ENCODE measurements at regions not wholly inside any gene's neighbourhood (a gene's known extent, or its start where the extent isn't known, plus 50 kb on each side); places are given as distances from the start of the nearest gene placed in this dataset.

- intact Hi-C loops (cut with DNase I), result no loop called here
- Histone ChIP-seq H3K36me3 (no peaks in the 10 kb centered on the region), H3K4me1 (peaks cover 0 to 19% (median 11%) of the 10 kb centered on the region in 9 donors), H3K4me3 (no peak overlapping the region), H3K27ac (no peak overlapping the region), H3K9me3 (peaks cover 0 to 4% (median 0%) of the 10 kb centered on the region in 11 donors), H3K27me3 (no peaks in the 10 kb centered on the region)
- no peak for ATAC-seq
- no peak for TF ChIP-seq CTCF (IDR thresholded peaks at IDR 0.05)
- 58 to 69% methylated on average over 2 of the region's 2 CpGs for WGBS, 2 donors
- no peak for DNase-seq
Measured at GRCh38 chr5:93165559-93165958, 415.5 kb downstream of the NR2F1-AS1 start.

- Histone ChIP-seq H3K4me3 (no peak overlapping the region), H3K9me3 (peaks cover 0 to 4% (median 0%) of the 10 kb centered on the region in 11 donors), H3K36me3 (no peaks in the 10 kb centered on the region), H3K4me1 (peaks cover 0 to 19% (median 11%) of the 10 kb centered on the region in 9 donors), H3K27ac (no peak overlapping the region), H3K27me3 (no peaks in the 10 kb centered on the region)
- ATAC-seq (peak in 1 of 8 donors; percentile 64), DNase-seq (peak in 1 of 2 donors; percentile 12)
- intact Hi-C loops (cut with DNase I), result no loop called here
- 60 to 61% methylated on average over 2 of the region's 2 CpGs for WGBS, 2 donors
- TF ChIP-seq CTCF (IDR thresholded peaks at IDR 0.05), result no peak
Measured at GRCh38 chr5:93164690-93165089, 416.3 kb downstream of the NR2F1-AS1 start.

- H3K36me3 ChIP-seq, result no peaks in the 10 kb centered on the region
- intact Hi-C loops (cut with DNase I), result no loop called here
- H3K4me1 ChIP-seq, result peaks cover 0 to 19% (median 11%) of the 10 kb centered on the region in 9 donors
- H3K27ac ChIP-seq, result peak overlapping the region in 1 of 10 donors; percentile 34
- peak in 1 of 8 donors; percentile 57 for ATAC-seq
- no peak overlapping the region for H3K4me3 ChIP-seq
- H3K9me3 ChIP-seq, result peaks cover 0 to 4% (median 0%) of the 10 kb centered on the region in 11 donors
- no peaks in the 10 kb centered on the region for H3K27me3 ChIP-seq
- no peak for DNase-seq
- TF ChIP-seq CTCF (IDR thresholded peaks at IDR 0.05), result no peak
Measured at GRCh38 chr5:93163010-93163663, 417.9 kb downstream of the NR2F1-AS1 start.

- no peak overlapping the region for H3K4me3 ChIP-seq
- intact Hi-C loops (cut with DNase I), result no loop called here
- peaks cover 0 to 19% (median 11%) of the 10 kb centered on the region in 9 donors for H3K4me1 ChIP-seq
- peaks cover 0 to 4% (median 0%) of the 10 kb centered on the region in 11 donors for H3K9me3 ChIP-seq
- H3K27me3 ChIP-seq, result no peaks in the 10 kb centered on the region
- ATAC-seq (peak in 5 of 8 donors; percentile 14 to 61 (median 35)), DNase-seq (no peak)
- H3K36me3 ChIP-seq, result no peaks in the 10 kb centered on the region
- 39 to 47% methylated on average over 1 of the region's 1 CpG for WGBS, 2 donors
- peak overlapping the region in 2 of 10 donors; percentile 23 to 34 for H3K27ac ChIP-seq
- TF ChIP-seq CTCF (IDR thresholded peaks at IDR 0.05), result no peak
Measured at GRCh38 chr5:93161661-93162654, 419.1 kb downstream of the NR2F1-AS1 start.

Data from heart right ventricle (tissue), 16 donors.